OCI-LY7 (cell line): ENCODE measurements at regions not wholly inside any gene's neighbourhood (a gene's known extent, or its start where the extent isn't known, plus 50 kb on each side); places are given as distances from the start of the nearest gene placed in this dataset.

Source experiments
- CTCF ChIP-seq: fragments of 200-600 bp; sonication (generic); conservative IDR thresholded peaks from 2 replicates; pipeline ENCODE4 v1.5.1; 2014; ENCODE audit warnings: mild to moderate bottlenecking, antibody characterized with exemption, low read length, moderate library complexity, mixed read lengths
- EZH2phosphoT487 ChIP-seq: fragments of 200-600 bp; sonication (generic); IDR thresholded peaks from 2 replicates; pipeline ENCODE4 v1.6.1; 2018; ENCODE audit warnings: low read depth, borderline replicate concordance, mild to moderate bottlenecking, mixed run types, antibody characterized with exemption, low read length, moderate library complexity, mixed read lengths

GRCh38 chr12:89857652-89858274 lies 149.1 kb upstream of the ATP2B1 start:
- TF ChIP-seq CTCF (no peak), EZH2phosphoT487 (no peak)
